KBM-7 (cell line): ENCODE measurements at regions not wholly inside any gene's neighbourhood (a gene's known extent, or its start where the extent isn't known, plus 50 kb on each side); places are given as distances from the start of the nearest gene placed in this dataset.
"Not testable (repeated sequence)": the region's sequence is repeated elsewhere in the genome, so short reads cannot be mapped to it uniquely, and the experiment has no call there.

Source experiments
- DNase-seq: peaks from one replicate; pipeline ENCODE4 v3.0.0-alpha.2; 2015
- in situ Hi-C: fragments of 300-500 bp; cut with MboI; formaldehyde crosslinking; loops from 2 replicates; pipeline ENCODE4 v1.14.3; 2020; ENCODE audit warnings: low sequenced_read_pairs, low pct_unique_long_range_greater_than_20kb, mixed read lengths

DNA sequence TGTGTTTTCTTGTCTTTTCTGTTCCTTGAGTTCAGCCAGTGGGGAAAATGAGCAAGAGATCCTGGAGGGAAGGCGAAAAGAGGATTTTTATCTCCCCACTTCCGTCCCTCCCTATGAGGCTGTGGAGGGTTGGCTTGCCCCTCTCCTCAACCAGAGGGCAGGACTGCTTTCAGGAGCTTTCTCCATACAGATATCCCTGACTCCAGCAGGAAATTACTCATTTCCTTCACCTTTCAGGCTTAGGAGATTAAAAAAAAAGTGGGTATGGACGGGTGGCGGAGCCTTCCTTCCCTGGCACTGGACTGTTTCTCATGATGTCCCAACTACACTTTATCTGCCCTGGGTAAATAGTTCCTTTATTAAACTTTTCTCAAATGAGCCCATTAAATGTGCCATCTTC is 241.2 kb downstream of the FRK start:
- in situ Hi-C loops, result no loop called here
- no peak for DNase-seq

DNA sequence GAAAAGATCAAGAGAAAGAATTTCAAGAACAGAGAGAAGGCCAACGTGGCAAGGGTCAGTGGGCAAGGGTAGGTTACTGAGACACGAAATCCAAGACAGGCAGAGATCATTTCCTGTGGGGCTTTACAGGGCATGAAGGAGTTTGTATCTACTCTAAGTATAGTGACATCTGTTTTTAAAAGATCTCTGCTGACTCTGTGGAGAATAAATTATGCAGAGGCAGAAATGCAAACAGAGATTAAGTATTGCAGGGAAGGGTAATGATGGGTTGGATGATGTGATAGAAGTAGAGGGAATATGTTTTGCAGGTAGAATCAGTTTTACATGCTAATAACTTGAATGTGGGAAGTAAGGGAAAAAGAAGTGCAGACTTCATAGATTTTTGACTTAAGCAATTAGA is 243.5 kb downstream of the FRK start:
- in situ Hi-C loops, result no loop called here
- no peak for DNase-seq

DNA sequence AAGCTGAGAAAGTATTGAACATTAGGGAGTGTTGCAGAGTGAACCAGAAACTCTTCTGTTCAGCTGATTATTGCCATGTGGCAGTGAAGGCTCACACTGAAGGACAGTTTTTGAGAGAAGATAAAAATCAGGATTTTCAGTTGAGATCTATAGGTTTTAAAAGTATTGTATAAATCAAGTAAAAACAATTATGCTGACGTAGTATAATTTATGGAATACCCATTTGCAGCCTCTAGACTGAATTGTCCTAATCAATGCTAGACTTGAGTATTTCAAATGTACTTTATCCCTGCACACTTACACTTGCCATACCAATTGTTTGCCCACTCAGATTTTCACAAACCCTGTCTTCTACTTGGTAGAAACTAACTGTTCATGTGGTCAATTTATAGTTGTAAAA is 245.8 kb downstream of the FRK start:
- DNase-seq, result no peak
- in situ Hi-C loops, result no loop called here

DNA sequence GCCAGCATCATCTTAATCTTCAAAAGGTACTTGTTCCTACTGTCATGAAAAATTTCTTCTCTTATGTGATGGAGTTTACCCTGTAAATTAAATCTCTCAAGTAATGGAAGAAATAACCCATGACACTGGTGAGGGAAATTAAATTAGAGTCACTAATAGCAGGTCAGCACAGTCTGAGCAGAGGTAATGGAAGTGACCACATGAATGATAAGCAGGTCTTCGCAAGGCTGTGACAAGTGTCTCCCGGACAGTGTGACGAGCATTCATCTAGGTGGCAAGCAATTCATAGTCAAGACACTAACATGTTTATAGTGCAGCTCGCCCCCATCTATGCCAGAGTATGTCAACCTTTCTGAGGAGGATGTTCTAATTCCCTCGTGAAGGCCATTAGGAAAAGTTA is 249.2 kb downstream of the FRK start:
- in situ Hi-C loops, result no loop called here
- DNase-seq, result no peak

DNA sequence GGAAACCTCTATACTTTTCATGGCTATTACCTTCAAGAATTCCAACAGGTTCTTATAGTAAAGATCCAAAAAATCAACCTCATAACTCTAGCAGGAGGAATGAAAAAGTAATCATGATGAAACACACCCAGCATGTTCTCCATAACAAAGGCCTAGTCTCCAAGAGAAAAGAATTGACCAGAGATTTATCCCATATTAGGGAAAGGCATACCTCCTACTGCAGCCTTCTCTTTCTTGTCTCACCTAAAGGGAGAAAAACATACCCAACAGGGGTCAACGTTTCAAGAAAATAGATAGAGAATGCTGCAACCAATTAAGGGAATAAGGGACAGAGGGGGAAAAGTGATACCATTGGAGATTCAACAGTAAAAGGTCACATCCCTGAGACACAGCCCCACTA is 262.5 kb downstream of the FRK start:
- in situ Hi-C loops, result no loop called here
- no peak for DNase-seq

DNA sequence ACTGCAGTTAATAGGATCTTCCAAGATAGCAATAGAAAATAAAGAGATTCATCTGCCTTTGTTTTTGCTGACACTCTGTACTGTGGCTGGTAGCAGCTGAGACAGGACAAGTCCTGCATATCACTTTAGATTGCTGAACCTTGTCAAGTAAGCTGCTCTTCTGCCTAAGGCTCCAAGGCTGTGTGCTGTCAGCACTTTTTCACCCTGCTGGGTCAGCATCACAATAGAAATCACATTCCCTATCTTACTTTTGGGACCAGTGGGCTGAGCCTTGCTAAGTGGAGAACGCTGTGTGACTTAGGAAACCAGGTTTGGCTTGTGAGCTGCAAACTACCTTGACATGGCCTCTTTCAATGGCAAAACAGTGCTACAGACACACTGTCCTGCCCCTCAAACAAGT is 263.9 kb downstream of the FRK start:
- no peak for DNase-seq

DNA sequence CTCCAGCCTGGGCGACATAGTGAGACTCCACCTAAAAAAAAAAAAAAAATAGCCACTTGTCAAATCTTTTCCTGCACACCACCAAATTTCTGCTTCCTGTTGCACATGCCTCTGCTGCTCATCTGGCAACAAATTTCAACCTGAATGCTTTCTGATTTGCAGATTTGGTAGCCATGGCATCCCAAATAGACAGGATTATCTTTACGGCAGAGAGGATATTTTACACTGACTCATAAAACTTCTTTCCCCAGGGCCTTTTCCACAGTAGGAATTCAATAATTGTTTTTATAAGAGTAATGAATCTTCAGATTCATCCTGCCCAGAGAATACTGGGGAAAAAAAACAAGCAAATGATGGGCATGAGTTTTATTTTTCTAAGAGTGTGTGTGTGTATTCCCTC is 264.6 kb downstream of the FRK start:
- in situ Hi-C loops, result no loop called here
- no peak for DNase-seq

More for the DNA sequence above, 263.9 kb downstream of the FRK start:
- in situ Hi-C loops, result no loop called here

DNA sequence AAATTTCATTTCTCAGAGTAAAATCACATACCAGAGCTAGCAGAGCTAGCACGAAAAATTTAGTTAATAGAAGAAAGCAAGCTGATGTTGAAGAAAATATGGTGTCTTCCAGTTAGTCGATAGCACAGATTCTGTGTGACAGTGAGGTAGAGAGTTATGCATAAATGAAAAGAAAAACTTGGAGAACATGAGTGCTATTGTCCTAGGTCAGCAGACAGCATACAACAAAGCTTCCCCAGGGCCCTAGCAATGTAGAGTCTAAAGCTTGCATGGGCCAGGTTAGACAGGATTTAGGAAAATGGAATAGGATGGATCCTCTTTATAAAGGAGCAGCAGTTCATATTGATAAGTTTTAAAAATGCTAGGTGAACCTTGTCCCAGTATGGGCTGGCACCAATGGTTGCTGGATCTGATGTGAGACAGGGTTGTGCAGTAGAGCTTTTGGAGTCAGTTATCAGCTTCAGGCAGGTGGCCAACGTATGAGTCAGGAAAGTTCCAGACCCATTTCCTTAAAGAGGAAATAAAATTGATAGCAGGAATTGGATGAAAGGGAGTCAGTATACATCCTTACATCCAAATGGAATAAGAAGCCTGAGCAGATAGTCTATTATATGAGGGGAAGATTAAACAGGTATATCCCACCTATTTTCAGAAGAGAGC is 277.2 kb downstream of the FRK start:
- DNase-seq, result no peak
- in situ Hi-C loops, result no loop called here

DNA sequence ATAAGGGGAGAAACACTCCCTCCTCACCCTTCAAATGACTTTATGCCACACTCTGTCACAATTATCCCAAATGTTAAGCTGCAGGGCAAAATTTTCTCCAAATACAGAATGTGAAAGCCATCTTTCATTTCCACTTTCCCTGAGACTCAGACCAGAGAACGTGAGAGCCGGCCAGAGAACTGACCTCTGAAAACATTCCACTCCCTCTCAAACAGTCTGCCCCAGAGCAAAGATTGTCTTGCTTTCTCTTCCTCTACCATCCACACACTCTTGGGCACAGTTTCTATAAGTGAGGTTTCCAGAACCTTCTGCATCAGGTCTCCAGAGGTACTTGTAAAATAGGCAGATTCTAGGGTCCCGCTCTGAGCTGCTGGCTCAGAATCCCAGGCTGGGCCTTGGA is 278.1 kb downstream of the FRK start:
- no peak for DNase-seq
- in situ Hi-C loops, result no loop called here

DNA sequence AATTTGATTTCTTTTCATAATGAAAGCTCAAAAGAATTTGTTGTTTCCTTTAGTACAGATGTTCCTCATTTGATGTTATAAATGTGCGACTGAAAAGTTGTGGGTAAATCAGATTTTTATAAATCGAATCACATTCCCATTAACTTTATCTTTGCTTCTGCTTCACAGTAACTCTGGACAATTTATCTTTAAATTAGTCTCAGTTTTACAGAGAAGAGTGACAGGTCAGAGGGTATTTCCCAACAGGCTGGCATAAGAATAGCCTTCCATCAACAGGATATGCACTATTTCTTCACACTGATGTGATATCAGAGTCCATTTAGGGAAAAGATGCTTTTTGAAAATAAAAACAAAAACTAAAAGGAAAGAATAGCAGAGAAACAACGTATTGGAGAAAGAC is 286.9 kb downstream of the FRK start:
- in situ Hi-C loops, result no loop called here

DNA sequence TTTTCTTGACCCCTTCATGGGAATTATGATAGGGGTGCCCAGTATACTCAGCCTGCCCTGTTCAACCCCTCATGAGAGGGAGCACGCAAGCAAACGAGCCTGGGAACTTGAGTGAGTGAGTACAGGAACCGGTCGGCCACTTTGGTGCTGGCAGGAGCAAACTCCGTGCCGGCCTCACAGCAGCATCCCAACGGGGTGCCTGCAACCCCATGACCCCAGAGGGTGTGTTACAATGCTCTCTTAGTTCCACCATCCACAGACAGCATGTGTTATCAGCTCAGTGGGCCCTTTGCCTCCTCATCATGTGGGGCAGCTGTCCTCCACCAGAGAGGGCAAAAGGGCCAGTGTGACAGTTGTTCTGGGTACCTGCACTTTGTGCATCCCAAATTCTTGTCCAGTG is 289.8 kb downstream of the FRK start:
- DNase-seq, result no peak
- in situ Hi-C loops, result no loop called here

More for the DNA sequence above, 286.9 kb downstream of the FRK start:
- no peak for DNase-seq

DNA sequence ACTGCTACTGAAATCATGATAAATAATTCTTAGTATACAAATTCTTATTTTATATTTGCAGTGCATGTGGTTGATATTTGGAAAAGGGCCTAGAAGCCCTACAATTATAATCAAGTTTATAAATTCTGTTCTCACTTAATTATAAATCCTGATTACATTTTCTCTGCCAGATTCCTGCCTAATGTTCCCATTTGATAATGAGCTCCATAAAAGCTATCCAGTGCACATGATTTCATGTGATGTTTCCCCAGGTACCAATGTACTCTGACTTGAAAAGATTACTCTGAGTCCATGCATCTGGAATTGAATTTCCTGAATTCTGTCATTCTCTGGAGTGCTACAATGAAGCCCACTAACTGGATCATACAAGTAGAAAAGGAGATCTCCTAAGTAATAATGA is 292.2 kb downstream of the FRK start:
- in situ Hi-C loops, result no loop called here
- no peak for DNase-seq

DNA sequence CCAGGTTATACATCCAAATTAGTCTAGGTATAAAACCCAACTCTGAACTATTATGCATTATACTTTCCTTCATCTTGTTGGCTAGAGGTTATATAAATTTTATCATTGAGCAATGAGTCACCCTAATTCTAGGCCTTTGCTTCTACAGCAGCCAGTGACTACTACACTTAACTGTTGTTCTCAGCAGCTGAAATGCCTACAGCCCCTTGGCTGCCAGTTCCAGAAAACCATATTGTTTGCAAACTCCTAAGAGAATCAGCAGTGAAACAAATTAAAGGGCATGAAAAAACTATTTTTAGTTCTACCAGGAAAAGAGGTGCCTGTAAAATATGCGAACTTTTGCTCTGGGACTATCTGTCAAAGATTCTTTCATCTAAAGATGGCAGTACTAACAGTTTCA is 292.8 kb downstream of the FRK start:
- in situ Hi-C loops, result no loop called here

DNA sequence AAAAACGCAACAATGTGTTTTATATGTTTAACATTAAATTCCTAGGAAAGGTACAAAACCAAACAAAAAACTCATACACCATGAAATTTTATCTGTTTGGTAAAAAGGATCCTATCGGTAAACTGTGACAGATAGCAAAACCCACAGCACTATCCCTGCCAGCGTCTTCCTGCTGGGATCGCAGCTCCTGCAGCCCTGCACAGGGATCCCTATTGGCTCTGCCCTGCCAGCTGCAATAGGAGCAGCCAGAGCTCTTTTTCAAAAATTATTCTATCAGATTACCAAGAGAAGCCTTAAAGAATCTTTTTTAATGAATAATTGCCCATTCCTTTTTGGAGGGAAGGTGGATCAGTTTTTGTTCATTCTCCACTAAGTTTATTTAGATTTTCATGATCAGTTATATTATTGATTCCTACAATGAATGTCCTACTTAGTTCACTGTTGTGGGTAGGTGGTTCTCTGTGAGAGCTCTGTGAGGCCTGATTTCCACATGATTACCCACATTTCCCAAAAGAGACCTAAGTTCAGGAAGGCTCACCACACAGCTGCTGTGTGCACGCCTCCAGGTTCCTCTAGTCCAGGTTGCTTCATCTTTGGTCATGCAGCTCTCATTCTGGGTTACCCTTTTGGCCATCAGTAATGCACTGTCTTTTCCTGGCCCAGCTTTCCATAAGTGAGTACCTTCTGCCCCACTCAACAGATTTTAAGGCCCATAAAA is 293.8 kb downstream of the FRK start:
- DNase-seq, result no peak
- in situ Hi-C loops, result no loop called here

More for the DNA sequence above, 292.8 kb downstream of the FRK start:
- DNase-seq, result no peak

DNA sequence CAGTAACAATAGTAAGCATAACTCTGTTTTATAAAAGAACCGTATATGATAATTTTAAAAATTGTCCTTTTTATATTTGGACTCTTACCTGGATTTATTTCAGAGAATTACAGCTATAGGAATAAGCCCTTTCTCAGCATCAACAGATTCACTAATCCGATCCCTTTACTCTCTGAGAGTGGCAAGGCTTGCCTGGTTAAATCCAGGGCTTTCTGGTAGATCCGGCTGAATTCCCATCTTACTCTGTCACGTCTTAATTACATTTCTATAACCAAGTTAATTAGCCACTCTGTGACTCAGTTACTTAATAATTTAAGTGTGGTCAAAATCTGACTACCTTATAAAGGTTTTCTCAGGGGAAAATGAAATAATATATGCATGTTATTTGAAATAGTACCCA is 294.7 kb downstream of the FRK start:
- no peak for DNase-seq
- in situ Hi-C loops, result no loop called here

DNA sequence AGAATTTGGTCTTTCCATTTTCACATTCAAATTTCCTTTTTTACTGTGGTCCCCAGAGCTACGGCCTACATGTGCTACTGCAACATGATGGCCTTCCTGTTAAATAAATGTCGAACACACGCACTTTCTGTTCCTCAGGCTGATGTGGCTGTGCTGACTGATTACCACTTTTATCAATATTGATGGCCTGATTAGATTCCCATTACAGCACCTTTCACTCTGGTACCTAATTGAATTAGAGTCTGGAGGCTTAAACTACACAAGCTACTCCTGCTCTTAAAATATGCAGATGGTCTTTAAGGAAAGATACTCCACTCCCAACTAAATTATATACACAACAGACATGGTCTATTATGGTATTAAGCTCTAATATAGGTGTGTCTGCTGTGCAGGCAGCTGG is 301.6 kb downstream of the FRK start:
- in situ Hi-C loops, result no loop called here

DNA sequence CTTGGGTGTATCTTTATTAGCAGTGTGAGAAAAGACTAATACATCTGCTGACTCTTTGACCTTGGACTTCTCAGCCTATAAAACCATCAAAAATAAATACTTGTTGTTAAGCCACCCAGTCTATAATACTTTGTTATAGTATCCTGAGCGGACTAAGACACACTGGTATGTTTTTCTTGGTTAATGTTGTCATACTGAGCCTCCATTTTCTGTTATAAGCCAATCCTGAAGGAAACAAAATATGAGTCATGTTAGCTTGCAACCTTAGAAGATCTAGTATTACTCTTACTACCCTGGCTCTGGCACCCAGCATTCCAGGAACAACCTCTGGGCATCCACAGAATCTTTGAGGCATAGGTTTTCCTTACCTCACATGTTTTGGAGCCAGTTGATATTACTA is 307.2 kb downstream of the FRK start:
- DNase-seq, result no peak
- in situ Hi-C loops, result no loop called here

More for the DNA sequence above, 301.6 kb downstream of the FRK start:
- DNase-seq, result no peak

DNA sequence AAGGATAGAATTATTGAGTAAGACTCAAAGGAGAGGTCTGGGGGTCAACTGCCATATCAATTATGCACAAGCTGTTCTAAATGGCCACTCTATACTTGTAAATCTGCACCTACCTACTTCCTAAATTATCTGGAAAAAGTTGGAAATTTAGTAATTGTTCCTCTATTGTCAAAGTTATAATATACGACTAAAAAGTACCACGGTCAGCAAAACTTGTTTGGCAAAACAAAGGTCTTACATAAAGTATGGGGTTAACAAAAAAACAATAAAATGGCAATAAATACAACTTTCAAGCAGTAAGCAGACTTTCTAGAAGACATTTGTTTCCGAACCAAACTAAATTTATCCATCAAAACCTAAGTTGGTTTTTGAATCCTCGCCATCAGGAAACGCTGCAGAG is 309.7 kb downstream of the FRK start:
- in situ Hi-C loops, result no loop called here

DNA sequence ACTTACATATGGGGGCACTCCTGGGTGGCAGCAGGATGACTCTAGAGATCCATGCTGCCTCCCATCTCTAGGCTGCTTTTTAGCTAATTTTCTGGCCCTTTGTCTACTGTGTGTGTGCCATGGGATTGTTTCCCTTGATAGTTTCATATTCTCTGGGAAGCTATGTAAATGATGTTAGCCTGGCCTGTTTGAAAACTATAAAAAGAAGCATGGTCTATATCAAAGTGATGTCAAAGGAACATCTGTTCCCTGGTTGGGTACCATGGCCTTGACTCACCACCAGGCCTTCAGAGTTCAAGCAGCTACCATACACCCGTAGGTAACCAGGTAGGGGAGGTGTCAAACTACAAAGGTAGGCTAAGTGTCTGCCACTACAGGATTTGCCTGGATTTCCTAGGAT is 310.4 kb downstream of the FRK start:
- DNase-seq, result no peak
- in situ Hi-C loops, result no loop called here

More for the DNA sequence above, 309.7 kb downstream of the FRK start:
- DNase-seq, result no peak

DNA sequence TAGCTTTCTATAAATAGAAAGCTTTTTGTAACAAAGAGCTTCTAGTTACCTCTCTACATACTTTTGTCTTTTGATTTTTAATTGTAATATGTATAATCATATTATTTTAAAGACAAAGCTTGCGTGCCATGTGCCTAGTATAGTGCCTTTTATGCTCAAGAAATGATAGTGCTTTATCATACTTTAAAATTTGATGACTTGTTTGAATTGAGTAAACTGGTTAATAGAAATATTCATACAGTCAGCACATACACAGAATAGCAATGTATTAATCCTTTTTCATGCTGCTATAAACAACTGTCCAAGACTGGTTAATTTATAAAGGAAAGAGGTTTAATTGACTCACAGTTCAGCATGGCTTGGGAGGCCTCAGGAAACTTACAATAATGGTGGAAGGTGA is 313.0 kb downstream of the FRK start:
- in situ Hi-C loops, result no loop called here
- no peak for DNase-seq

DNA sequence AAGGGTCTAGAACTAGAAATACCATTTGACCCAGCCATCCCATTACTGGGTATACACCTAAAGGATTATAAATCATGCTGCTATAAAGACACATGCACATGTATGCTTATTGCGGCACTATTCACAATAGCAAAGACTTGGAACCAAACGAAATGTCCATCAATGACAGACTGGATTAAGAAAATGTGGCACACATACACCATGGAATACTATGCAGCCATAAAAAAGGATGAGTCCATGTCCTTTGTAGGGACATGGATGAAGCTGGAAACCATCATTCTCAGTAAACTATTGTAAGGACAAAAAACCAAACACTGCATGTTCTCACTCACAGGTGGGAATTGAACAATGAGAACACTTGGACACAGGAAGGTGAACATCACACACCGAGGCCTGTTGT is 314.1 kb downstream of the FRK start:
- DNase-seq, in situ Hi-C loops: not testable (repeated sequence)
